HG03064 (cell line): ENCODE measurements at regions not wholly inside any gene's neighbourhood (a gene's known extent, or its start where the extent isn't known, plus 50 kb on each side); places are given as distances from the start of the nearest gene placed in this dataset.

Experiments used
- ATAC-seq: cut with Tn5 transposase; IDR thresholded peaks from one replicate; pipeline ENCODE4 v1.9.1; 2021; ENCODE audit warnings: low read depth; ENCODE audit not compliant: unreplicated experiment

- ATAC-seq: no peak
These were observed 126.0 kb upstream of the MGMT start for GRCh38 chr10:129341087-129341486.

- no peak for ATAC-seq
These were observed 124.7 kb upstream of the MGMT start for GRCh38 chr10:129342385-129342784.

- no peak for ATAC-seq
These were observed 123.9 kb upstream of the MGMT start for GRCh38 chr10:129343141-129343540.

- no peak for ATAC-seq
These were observed 122.9 kb upstream of the MGMT start for GRCh38 chr10:129344103-129344502.

GRCh38 chr10:129344731-129345355 lies 122.2 kb upstream of the MGMT start:
- no peak for ATAC-seq

GRCh38 chr10:129345763-129346162 lies 121.3 kb upstream of the MGMT start:
- ATAC-seq: no peak

GRCh38 chr10:129350690-129351089 lies 116.4 kb upstream of the MGMT start:
- no peak for ATAC-seq

GRCh38 chr10:129353101-129353500 lies 113.9 kb upstream of the MGMT start:
- no peak for ATAC-seq

- ATAC-seq: no peak
These were observed 107.0 kb upstream of the MGMT start for GRCh38 chr10:129360046-129360445.

- no peak for ATAC-seq
These were observed 105.2 kb upstream of the MGMT start for GRCh38 chr10:129361676-129362376.

- ATAC-seq: no peak
These were observed 102.1 kb upstream of the MGMT start for GRCh38 chr10:129364949-129365348.

- ATAC-seq: no peak
These were observed 101.2 kb upstream of the MGMT start for GRCh38 chr10:129365767-129366402.

- ATAC-seq: no peak
These were observed 100.6 kb upstream of the MGMT start for GRCh38 chr10:129366450-129366849.

- no peak for ATAC-seq
These were observed 97.5 kb upstream of the MGMT start for GRCh38 chr10:129369566-129369965.

- ATAC-seq: no peak
These were observed 95.5 kb upstream of the MGMT start for GRCh38 chr10:129371541-129371940.

GRCh38 chr10:129372172-129372571 lies 94.9 kb upstream of the MGMT start:
- ATAC-seq: no peak

- ATAC-seq: no peak
These were observed 93.8 kb upstream of the MGMT start for GRCh38 chr10:129373231-129373630.

- ATAC-seq: no peak
These were observed 93.3 kb upstream of the MGMT start for GRCh38 chr10:129373718-129374117.

- ATAC-seq: no peak
These were observed 91.9 kb upstream of the MGMT start for GRCh38 chr10:129375171-129375570.

- no peak for ATAC-seq
These were observed 91.1 kb upstream of the MGMT start for GRCh38 chr10:129375912-129376311.

GRCh38 chr10:129380279-129380678 lies 86.8 kb upstream of the MGMT start:
- no peak for ATAC-seq

- ATAC-seq: no peak
These were observed 85.3 kb upstream of the MGMT start for GRCh38 chr10:129381741-129382140.
